Body of pancreas (tissue), 4 donors: ENCODE measurements at regions not wholly inside any gene's neighbourhood (a gene's known extent, or its start where the extent isn't known, plus 50 kb on each side); places are given as distances from the start of the nearest gene placed in this dataset.
"Not testable (repeated sequence)": the region's sequence is repeated elsewhere in the genome, so short reads cannot be mapped to it uniquely, and the experiment has no call there.

Experiments used
- ATAC-seq: fragments of 150-250 bp; one replicate; pipeline ENCODE4 v1.9.1; 2016
- DNase-seq, 4 donors: peaks; one replicate each; pipeline ENCODE4 v3.0.0-alpha.2; 2019
- H3K27ac ChIP-seq, 4 donors: fragments of 200-600 bp; sonication (generic); 1 replicate in 3 of 4; 2 replicates in 1 of 4; pipeline versions ENCODE4 v1.5.1 to v1.6.1; 2016 to 2019; ENCODE audit warnings: mild to moderate bottlenecking in 1 of 4, mixed read lengths in 1 of 4, moderate library complexity in 1 of 4
- H3K27me3 ChIP-seq, 2 donors: fragments of 200-600 bp; sonication (generic); one replicate each; pipeline ENCODE4 v1.6.0; 2016; ENCODE audit warnings: mild to moderate bottlenecking in 1 of 2
- H3K36me3 ChIP-seq, 2 donors: fragments of 200-600 bp; sonication (generic); replicated peaks in 1 of 2; 2 replicates each; pipeline ENCODE4 v1.5.1; 2016; ENCODE audit warnings: low read depth in 2 of 2; ENCODE audit not compliant: insufficient read depth in 1 of 2
- H3K4me1 ChIP-seq: fragments of 200-600 bp; sonication (generic); one replicate; pipeline ENCODE4 v1.6.0; 2016
- H3K4me3 ChIP-seq, 2 donors: fragments of 200-600 bp; sonication (generic); 1 replicate in 1 of 2; 2 replicates in 1 of 2; pipeline ENCODE4 v1.5.1; 2016 to 2019
- H3K9me3 ChIP-seq, 3 donors: fragments of 200-600 bp; sonication (generic); 1 replicate in 2 of 3; 2 replicates in 1 of 3; pipeline ENCODE4 v1.5.1; 2016
- CTCF ChIP-seq, 7 experiments: fragments of 450-650 bp in 4 of 7; fragments of 200-600 bp in 3 of 7; sonication (generic) in 3 of 7; IDR thresholded peaks; one replicate each; pipeline ENCODE4 v1.5.1; 2016 to 2019; ENCODE audit warnings: antibody characterized with exemption in 7 of 7
- POLR2A ChIP-seq, 3 donors: fragments of 450-650 bp; IDR thresholded peaks; one replicate each; pipeline ENCODE4 v1.6.1; 2016; ENCODE audit warnings: antibody characterized with exemption in 3 of 3, mild to moderate bottlenecking in 2 of 3
- WGBS, 2 donors: methylation state at CpG; one replicate each; pipeline ENCODE4 v1.1.5; 2017; 5-methylcytosine and 5-hydroxymethylcytosine counted together
- intact Hi-C: fragments of 100-400 bp; cut with DNase I; formaldehyde crosslinking; loops from one replicate; pipeline ENCODE4 v1.15.1; 2023

GRCh38 chr4:58871509-58871908 is 1761.3 kb upstream of the IGFBP7 start:
- intact Hi-C loops = no loop called here
- no peak for TF ChIP-seq POLR2A (IDR thresholded peaks at IDR 0.05)
- no peak for TF ChIP-seq CTCF (IDR thresholded peaks at IDR 0.05)
- H3K4me3 ChIP-seq = no peak overlapping the region
- H3K27ac ChIP-seq = no peak overlapping the region
- no peaks in the 10 kb centered on the region for H3K27me3 ChIP-seq
- H3K4me1 ChIP-seq = no peaks in the 10 kb centered on the region
- 60 to 67% methylated on average over 3 of the region's 3 CpGs for WGBS, 2 donors
- H3K36me3 ChIP-seq = no peaks in the 10 kb centered on the region
- DNase-seq (no peak), ATAC-seq (no peak)
- no peaks in the 10 kb centered on the region for H3K9me3 ChIP-seq

- Histone ChIP-seq H3K36me3 (no peaks in the 10 kb centered on the region), H3K4me1 (no peaks in the 10 kb centered on the region), H3K9me3 (no peaks in the 10 kb centered on the region), H3K27ac (no peak overlapping the region), H3K4me3 (no peak overlapping the region), H3K27me3 (no peaks in the 10 kb centered on the region)
- no peak for TF ChIP-seq POLR2A (IDR thresholded peaks at IDR 0.05)
- no peak for TF ChIP-seq CTCF (IDR thresholded peaks at IDR 0.05)
- WGBS, 2 donors = 94 to 100% methylated on average over 1 of the region's 1 CpG
- ATAC-seq (no peak), DNase-seq (no peak)
- intact Hi-C loops = no loop called here
Measured at GRCh38 chr4:58849026-58849425, 1738.8 kb upstream of the IGFBP7 start.

GRCh38 chr4:58843455-58843854 is 1733.3 kb upstream of the IGFBP7 start:
- DNase-seq = no peak
- ATAC-seq = no peak
- Histone ChIP-seq H3K27me3 (no peaks in the 10 kb centered on the region), H3K36me3 (no peaks in the 10 kb centered on the region), H3K4me1 (no peaks in the 10 kb centered on the region), H3K4me3 (no peak overlapping the region), H3K27ac (no peak overlapping the region), H3K9me3 (no peaks in the 10 kb centered on the region)
- intact Hi-C loops = no loop called here
- TF ChIP-seq POLR2A (IDR thresholded peaks at IDR 0.05) (no peak), CTCF (IDR thresholded peaks at IDR 0.05) (no peak)

- Histone ChIP-seq H3K9me3 (no peaks in the 10 kb centered on the region), H3K27me3 (no peaks in the 10 kb centered on the region), H3K4me1 (no peaks in the 10 kb centered on the region), H3K36me3 (no peaks in the 10 kb centered on the region), H3K27ac (no peak overlapping the region), H3K4me3 (no peak overlapping the region)
- TF ChIP-seq CTCF (IDR thresholded peaks at IDR 0.05) = no peak
- no peak for TF ChIP-seq POLR2A (IDR thresholded peaks at IDR 0.05)
- 63 to 86% methylated on average over 1 of the region's 1 CpG for WGBS, 2 donors
- intact Hi-C loops = no loop called here
- DNase-seq (no peak), ATAC-seq (no peak)
Measured at GRCh38 chr4:58833126-58833525, 1722.9 kb upstream of the IGFBP7 start.

- H3K4me1 ChIP-seq = no peaks in the 10 kb centered on the region
- 75 to 81% methylated on average over 5 of the region's 5 CpGs for WGBS, 2 donors
- H3K27ac ChIP-seq = no peak overlapping the region
- no peaks in the 10 kb centered on the region for H3K36me3 ChIP-seq
- no peak for TF ChIP-seq POLR2A (IDR thresholded peaks at IDR 0.05)
- no peak for TF ChIP-seq CTCF (IDR thresholded peaks at IDR 0.05)
- intact Hi-C loops = no loop called here
- ATAC-seq (no peak), DNase-seq (no peak)
- no peaks in the 10 kb centered on the region for H3K27me3 ChIP-seq
- no peak overlapping the region for H3K4me3 ChIP-seq
- no peaks in the 10 kb centered on the region for H3K9me3 ChIP-seq
Measured at GRCh38 chr4:58825278-58825677, 1715.1 kb upstream of the IGFBP7 start.

GRCh38 chr4:58818560-58818959 is 1708.4 kb upstream of the IGFBP7 start:
- DNase-seq, ATAC-seq, H3K4me3 ChIP-seq, H3K27ac ChIP-seq, H3K9me3 ChIP-seq, intact Hi-C loops, H3K27me3 ChIP-seq, H3K4me1 ChIP-seq, H3K36me3 ChIP-seq: not testable (repeated sequence)
- 85 to 88% methylated on average over 14 of the region's 14 CpGs for WGBS, 2 donors
